DOHH2 (cell line): ENCODE measurements at regions not wholly inside any gene's neighbourhood (a gene's known extent, or its start where the extent isn't known, plus 50 kb on each side); places are given as distances from the start of the nearest gene placed in this dataset.

ENCODE experiments used
- H3F3A ChIP-seq: fragments of 200-600 bp; sonication (generic), shearing (Covaris generic); 2 replicates; pipeline ENCODE4 v1.6.0; 2016; ENCODE audit warnings: antibody characterized with exemption, mild to moderate bottlenecking; ENCODE audit not compliant: control insufficient read depth, insufficient read depth
- H3K27ac ChIP-seq: fragments of 200-600 bp; sonication (generic); 2 replicates; pipeline ENCODE4 v1.5.1; 2014; ENCODE audit warnings: low read depth, mild to moderate bottlenecking, low read length, moderate library complexity
- H3K27me3 ChIP-seq: fragments of 200-600 bp; sonication (generic); 2 replicates; pipeline ENCODE4 v1.6.1; 2014; ENCODE audit warnings: mild to moderate bottlenecking, low read length, mixed read lengths; ENCODE audit not compliant: control insufficient read depth
- H3K36me3 ChIP-seq: fragments of 200-600 bp; sonication (generic); 2 replicates; pipeline ENCODE4 v1.6.1; 2014; ENCODE audit warnings: mild to moderate bottlenecking, low read length, moderate library complexity, mixed read lengths; ENCODE audit not compliant: control insufficient read depth
- H3K4me1 ChIP-seq: fragments of 200-600 bp; sonication (generic); 2 replicates; pipeline ENCODE4 v1.6.1; 2014; ENCODE audit warnings: mild to moderate bottlenecking, low read length, mixed read lengths; ENCODE audit not compliant: control insufficient read depth
- H3K4me2 ChIP-seq: fragments of 200-600 bp; sonication (generic); 2 replicates; pipeline ENCODE4 v1.6.0; 2014; ENCODE audit warnings: mild to moderate bottlenecking, low read length, moderate library complexity
- H3K4me3 ChIP-seq: fragments of 200-600 bp; sonication (generic); 2 replicates; pipeline ENCODE4 v1.5.1; 2014; ENCODE audit warnings: mild to moderate bottlenecking, low read length, mixed read lengths
- H3K79me2 ChIP-seq: fragments of 200-600 bp; sonication (generic); 2 replicates; pipeline ENCODE4 v1.6.1; 2014; ENCODE audit warnings: mild to moderate bottlenecking, low read length, mixed read lengths; ENCODE audit not compliant: control insufficient read depth
- H3K9me2 ChIP-seq: fragments of 200-600 bp; sonication (generic); replicated peaks from 2 replicates; pipeline ENCODE4 v1.6.1; 2014; ENCODE audit warnings: mild to moderate bottlenecking, low read length, mixed read lengths; ENCODE audit not compliant: control insufficient read depth
- H3K9me3 ChIP-seq: fragments of 200-600 bp; sonication (generic); 2 replicates; pipeline ENCODE4 v1.6.1; 2014; ENCODE audit warnings: antibody characterized with exemption, low read length, mixed read lengths; ENCODE audit not compliant: control insufficient read depth, insufficient read depth
- H4K20me1 ChIP-seq: fragments of 200-600 bp; sonication (generic); 2 replicates; pipeline ENCODE4 v1.6.0; 2014; ENCODE audit warnings: low read depth, mild to moderate bottlenecking, antibody characterized with exemption, low read length, moderate library complexity; ENCODE audit not compliant: control insufficient read depth, insufficient read depth
- EZH2phosphoT487 ChIP-seq: fragments of 200-600 bp; sonication (generic); IDR thresholded peaks from 2 replicates; pipeline ENCODE4 v1.6.1; 2017; ENCODE audit warnings: borderline replicate concordance, mild to moderate bottlenecking, antibody characterized with exemption, low read length, moderate library complexity, mixed read lengths
- TF ChIP-seq, protein P1 (sequence below): fragments of 200-600 bp; sonication (generic); IDR thresholded peaks from one replicate; pipeline ENCODE4 v1.5.1; 2014; ENCODE audit warnings: antibody characterized with exemption, mild to moderate bottlenecking, low read depth, low read length; ENCODE audit not compliant: poor library complexity, severe bottlenecking

DNA sequence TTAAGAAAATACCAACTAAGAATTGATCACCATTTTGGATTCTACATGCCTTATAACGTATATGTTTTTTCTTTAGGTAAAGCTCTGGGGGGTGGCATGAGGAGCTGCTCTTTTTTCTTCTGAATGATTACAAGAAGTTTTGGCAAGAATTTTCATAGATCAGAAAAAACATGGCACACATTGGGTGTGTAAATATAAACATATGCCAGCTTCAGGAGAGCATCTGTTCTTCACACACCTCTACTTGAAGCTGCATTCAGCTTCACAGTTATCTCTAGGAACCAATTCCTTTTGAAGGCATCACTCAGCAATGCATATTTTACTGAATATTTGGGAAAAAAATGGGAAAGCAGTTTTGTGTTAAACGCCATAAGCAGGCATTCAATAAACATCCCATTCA, 122.7 kb upstream of the GHR start:
- Histone ChIP-seq H3F3A (no peaks in the 10 kb centered on the region), H3K4me1 (no peaks in the 10 kb centered on the region), H3K36me3 (no peaks in the 10 kb centered on the region), H3K9me3 (no peaks in the 10 kb centered on the region), H3K4me3 (no peak overlapping the region), H3K79me2 (no peaks in the 10 kb centered on the region), H3K9me2 (no peaks in the 10 kb centered on the region), H4K20me1 (no peaks in the 10 kb centered on the region), H3K27ac (no peak overlapping the region), H3K4me2 (no peak overlapping the region), H3K27me3 (no peaks in the 10 kb centered on the region)
- no peak for TF ChIP-seq EZH2phosphoT487
- TF ChIP-seq, protein P1, sequence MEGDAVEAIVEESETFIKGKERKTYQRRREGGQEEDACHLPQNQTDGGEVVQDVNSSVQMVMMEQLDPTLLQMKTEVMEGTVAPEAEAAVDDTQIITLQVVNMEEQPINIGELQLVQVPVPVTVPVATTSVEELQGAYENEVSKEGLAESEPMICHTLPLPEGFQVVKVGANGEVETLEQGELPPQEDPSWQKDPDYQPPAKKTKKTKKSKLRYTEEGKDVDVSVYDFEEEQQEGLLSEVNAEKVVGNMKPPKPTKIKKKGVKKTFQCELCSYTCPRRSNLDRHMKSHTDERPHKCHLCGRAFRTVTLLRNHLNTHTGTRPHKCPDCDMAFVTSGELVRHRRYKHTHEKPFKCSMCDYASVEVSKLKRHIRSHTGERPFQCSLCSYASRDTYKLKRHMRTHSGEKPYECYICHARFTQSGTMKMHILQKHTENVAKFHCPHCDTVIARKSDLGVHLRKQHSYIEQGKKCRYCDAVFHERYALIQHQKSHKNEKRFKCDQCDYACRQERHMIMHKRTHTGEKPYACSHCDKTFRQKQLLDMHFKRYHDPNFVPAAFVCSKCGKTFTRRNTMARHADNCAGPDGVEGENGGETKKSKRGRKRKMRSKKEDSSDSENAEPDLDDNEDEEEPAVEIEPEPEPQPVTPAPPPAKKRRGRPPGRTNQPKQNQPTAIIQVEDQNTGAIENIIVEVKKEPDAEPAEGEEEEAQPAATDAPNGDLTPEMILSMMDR, result no peak

GRCh38 chr5:42301349-42301748, 121.9 kb upstream of the GHR start:
- H3K9me2 ChIP-seq, result no peaks in the 10 kb centered on the region
- H3K4me2 ChIP-seq, result no peak overlapping the region
- no peaks in the 10 kb centered on the region for H3K9me3 ChIP-seq
- H3K79me2 ChIP-seq, result no peaks in the 10 kb centered on the region
- no peaks in the 10 kb centered on the region for H3K27me3 ChIP-seq
- H3F3A ChIP-seq, result no peaks in the 10 kb centered on the region
- H3K27ac ChIP-seq, result no peak overlapping the region
- no peaks in the 10 kb centered on the region for H3K4me1 ChIP-seq
- no peaks in the 10 kb centered on the region for H3K36me3 ChIP-seq
- H3K4me3 ChIP-seq, result no peak overlapping the region
- H4K20me1 ChIP-seq, result no peaks in the 10 kb centered on the region
- TF ChIP-seq, protein P1, result no peak

GRCh38 chr5:42302186-42302585, 121.1 kb upstream of the GHR start:
- TF ChIP-seq, protein P1, result no peak
- TF ChIP-seq EZH2phosphoT487, result no peak
- no peaks in the 10 kb centered on the region for H3K36me3 ChIP-seq

DNA sequence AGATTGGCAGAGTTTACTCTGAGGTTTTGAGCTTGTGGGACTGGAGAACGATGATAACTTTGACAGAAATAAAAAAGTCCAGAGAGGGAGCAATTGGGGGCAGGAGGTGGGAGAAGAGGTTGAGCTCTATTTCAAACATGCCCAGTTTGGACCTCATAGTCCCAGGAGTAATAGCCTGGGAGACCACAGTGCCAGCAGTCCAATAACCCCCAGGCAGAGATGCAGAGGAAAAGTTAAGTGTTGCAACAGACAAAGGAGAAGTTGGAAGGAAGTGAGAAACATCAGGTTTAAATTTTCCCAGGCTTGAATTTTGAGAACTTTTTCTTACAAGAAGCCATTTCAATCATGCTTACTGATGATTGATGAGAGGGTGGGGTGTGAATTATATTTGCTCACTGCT, 117.0 kb upstream of the GHR start:
- no peak overlapping the region for H3K4me3 ChIP-seq
- no peaks in the 10 kb centered on the region for H3F3A ChIP-seq
- no peaks in the 10 kb centered on the region for H3K36me3 ChIP-seq
- TF ChIP-seq, protein P1, result no peak
- no peak for TF ChIP-seq EZH2phosphoT487
- no peaks in the 10 kb centered on the region for H4K20me1 ChIP-seq
- H3K27ac ChIP-seq, result no peak overlapping the region
- H3K4me2 ChIP-seq, result no peak overlapping the region
- H3K9me2 ChIP-seq, result no peaks in the 10 kb centered on the region
- no peaks in the 10 kb centered on the region for H3K27me3 ChIP-seq
- no peaks in the 10 kb centered on the region for H3K79me2 ChIP-seq
- no peaks in the 10 kb centered on the region for H3K4me1 ChIP-seq
- no peaks in the 10 kb centered on the region for H3K9me3 ChIP-seq

More at GRCh38 chr5:42302186-42302585, 121.1 kb upstream of the GHR start:
- Histone ChIP-seq H3K4me2 (no peak overlapping the region), H3K27ac (no peak overlapping the region), H3K9me2 (no peaks in the 10 kb centered on the region), H3F3A (no peaks in the 10 kb centered on the region), H4K20me1 (no peaks in the 10 kb centered on the region), H3K79me2 (no peaks in the 10 kb centered on the region), H3K27me3 (no peaks in the 10 kb centered on the region), H3K9me3 (no peaks in the 10 kb centered on the region), H3K4me3 (no peak overlapping the region), H3K4me1 (no peaks in the 10 kb centered on the region)
